ENCODE measurements at regions not wholly inside any gene's neighbourhood (a gene's known extent, or its start where the extent isn't known, plus 50 kb on each side); places are given as distances from the start of the nearest gene placed in this dataset.

DNA sequence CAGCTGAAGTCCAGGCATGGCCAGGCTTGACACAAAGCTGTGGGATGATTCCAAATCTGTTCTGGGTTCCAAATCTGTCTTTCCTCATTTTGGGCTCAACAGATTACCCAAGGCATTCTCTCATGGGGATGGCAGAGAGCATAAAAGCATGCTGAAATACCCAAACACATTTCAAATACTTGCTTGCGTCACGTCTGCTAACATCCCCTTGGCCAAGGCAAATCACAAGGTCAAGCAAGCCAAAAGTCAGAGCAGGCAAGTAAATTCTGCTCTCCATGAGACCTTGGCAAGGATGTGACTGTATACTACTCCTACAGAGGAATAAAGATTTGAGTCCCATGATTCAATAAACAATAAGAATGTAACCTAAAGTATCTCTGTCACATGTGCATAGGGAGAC, 306.7 kb downstream of the EPB41L4A start:
- DNase-seq, result no peak
- in situ Hi-C loops (cut with MboI; ENCODE audit: low pct_ligation_motif_present in 1 of 4, low pct_unique_long_range_greater_than_20kb in 1 of 4, low sequenced_read_pairs in 3 of 4) (no loop called here), intact Hi-C loops (cut with DNase I; ENCODE audit: low total_unique reads) (no loop called here)
- Histone ChIP-seq H3K36me3 (no peaks in the 10 kb centered on the region), H3K9me3 (no peaks in the 10 kb centered on the region), H3K4me1 (no peaks in the 10 kb centered on the region), H3K4me3 (no peak overlapping the region), H3K27me3 (no peaks in the 10 kb centered on the region), H3K27ac (no peak overlapping the region)
- WGBS, 2 donors (ENCODE audit: low coverage in 1 of 2), result 26% methylated on average over 2 of the region's 2 CpGs; no CpG with 5 or more reads in 1 of the 2 donors
- no peak for TF ChIP-seq POLR2AphosphoS5 (IDR thresholded peaks at IDR 0.05)
- TF ChIP-seq, protein P1, sequence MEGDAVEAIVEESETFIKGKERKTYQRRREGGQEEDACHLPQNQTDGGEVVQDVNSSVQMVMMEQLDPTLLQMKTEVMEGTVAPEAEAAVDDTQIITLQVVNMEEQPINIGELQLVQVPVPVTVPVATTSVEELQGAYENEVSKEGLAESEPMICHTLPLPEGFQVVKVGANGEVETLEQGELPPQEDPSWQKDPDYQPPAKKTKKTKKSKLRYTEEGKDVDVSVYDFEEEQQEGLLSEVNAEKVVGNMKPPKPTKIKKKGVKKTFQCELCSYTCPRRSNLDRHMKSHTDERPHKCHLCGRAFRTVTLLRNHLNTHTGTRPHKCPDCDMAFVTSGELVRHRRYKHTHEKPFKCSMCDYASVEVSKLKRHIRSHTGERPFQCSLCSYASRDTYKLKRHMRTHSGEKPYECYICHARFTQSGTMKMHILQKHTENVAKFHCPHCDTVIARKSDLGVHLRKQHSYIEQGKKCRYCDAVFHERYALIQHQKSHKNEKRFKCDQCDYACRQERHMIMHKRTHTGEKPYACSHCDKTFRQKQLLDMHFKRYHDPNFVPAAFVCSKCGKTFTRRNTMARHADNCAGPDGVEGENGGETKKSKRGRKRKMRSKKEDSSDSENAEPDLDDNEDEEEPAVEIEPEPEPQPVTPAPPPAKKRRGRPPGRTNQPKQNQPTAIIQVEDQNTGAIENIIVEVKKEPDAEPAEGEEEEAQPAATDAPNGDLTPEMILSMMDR (IDR thresholded peaks at IDR 0.05), result no peak
- TF ChIP-seq POLR2A (IDR thresholded peaks at IDR 0.05), result no peak
- no peak for TF ChIP-seq EP300 (IDR thresholded peaks at IDR 0.05; ENCODE audit: low read depth)

DNA sequence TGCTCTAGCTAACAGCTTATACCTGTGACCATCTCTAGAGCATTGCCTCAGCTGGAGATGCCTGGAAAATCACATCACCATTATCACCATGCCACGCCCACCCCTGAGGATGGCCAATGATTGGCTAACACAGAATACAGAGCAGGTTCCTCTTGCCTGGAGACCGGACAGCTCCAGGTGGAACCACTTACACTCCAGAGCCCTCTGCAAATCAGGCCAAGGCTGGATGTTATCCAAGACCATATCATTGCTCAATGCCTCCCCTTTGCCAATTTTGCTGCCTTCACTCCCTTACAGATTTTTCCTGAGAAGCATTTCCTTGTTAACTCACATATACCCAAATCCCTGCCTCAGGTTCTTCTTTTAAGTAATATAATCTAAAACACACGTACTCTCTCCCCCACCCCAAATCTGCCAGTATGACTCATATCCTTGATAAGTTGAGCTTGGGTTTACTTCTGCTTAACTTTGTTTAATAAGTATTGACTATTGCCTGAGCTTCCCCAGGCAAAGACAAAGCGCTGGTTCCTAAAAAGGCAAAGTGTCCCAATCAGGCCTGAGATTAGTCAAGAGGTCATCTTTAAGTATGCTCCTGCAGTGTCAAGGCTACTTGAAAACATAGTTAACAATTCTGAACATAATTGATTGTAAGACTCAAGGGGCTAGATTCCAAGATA, 309.6 kb downstream of the EPB41L4A start:
- TF ChIP-seq EP300 (IDR thresholded peaks at IDR 0.05; ENCODE audit: low read depth) (no peak), POLR2AphosphoS5 (IDR thresholded peaks at IDR 0.05) (no peak), POLR2A (IDR thresholded peaks at IDR 0.05) (no peak)
- TF ChIP-seq, protein P1 (IDR thresholded peaks at IDR 0.05), result no peak
- in situ Hi-C loops (cut with MboI; ENCODE audit: low pct_ligation_motif_present in 1 of 4, low pct_unique_long_range_greater_than_20kb in 1 of 4, low sequenced_read_pairs in 3 of 4), result no loop called here
- H3K4me1 ChIP-seq, result no peaks in the 10 kb centered on the region
- intact Hi-C loops (cut with DNase I; ENCODE audit: low total_unique reads), result no loop called here
- no peaks in the 10 kb centered on the region for H3K27me3 ChIP-seq
- DNase-seq, result no peak
- H3K27ac ChIP-seq, result no peak overlapping the region
- WGBS, 2 donors (ENCODE audit: low coverage in 1 of 2), result 48% methylated on average over 4 of the region's 4 CpGs; no CpG with 5 or more reads in 1 of the 2 donors
- no peaks in the 10 kb centered on the region for H3K36me3 ChIP-seq
- no peaks in the 10 kb centered on the region for H3K9me3 ChIP-seq
- H3K4me3 ChIP-seq, result no peak overlapping the region

DNA sequence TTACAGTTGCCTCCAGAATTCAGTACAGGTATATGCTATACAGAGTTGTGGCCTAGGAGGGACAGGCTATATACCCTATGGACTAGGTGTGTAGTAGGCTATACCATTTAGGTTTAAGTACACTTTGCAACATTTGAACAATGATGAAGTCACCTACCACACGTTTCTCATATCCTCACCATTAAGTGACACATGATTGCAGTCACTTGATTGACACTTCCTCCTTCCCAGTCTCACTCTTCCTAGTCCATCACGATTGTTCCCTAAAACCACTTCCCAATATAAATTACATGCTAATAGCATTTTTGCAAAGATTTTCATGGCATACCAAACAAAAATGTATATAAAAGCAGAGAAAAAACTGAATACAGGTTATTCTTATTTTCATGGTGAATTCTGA, 312.2 kb downstream of the EPB41L4A start:
- H3K27me3 ChIP-seq, result no peaks in the 10 kb centered on the region

DNA sequence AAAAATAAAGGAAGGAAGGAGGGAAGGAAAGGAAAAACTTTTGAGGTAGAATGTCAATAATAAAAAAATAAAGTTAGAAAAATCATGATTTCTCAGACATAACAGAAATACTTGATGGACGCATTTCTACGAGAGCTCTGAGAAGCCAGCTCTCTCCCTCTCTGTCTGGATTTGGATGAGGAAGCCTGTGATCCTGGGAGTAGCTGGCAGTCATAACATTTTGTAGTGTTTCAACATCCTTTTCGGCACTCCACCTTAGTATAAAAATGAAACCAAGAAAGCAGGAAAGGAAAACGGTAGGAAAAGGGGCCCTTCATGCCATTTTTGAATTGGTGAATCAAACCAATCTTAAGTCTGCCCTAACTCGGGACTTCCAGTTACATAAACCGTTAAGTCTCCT, 321.3 kb downstream of the EPB41L4A start:
- H3K36me3 ChIP-seq, result no peaks in the 10 kb centered on the region
- no peaks in the 10 kb centered on the region for H3K4me1 ChIP-seq
- in situ Hi-C loops (cut with MboI; ENCODE audit: low pct_ligation_motif_present in 1 of 4, low pct_unique_long_range_greater_than_20kb in 1 of 4, low sequenced_read_pairs in 3 of 4), result no loop called here
- no peak for TF ChIP-seq POLR2AphosphoS5 (IDR thresholded peaks at IDR 0.05)
- no peak for TF ChIP-seq POLR2A (IDR thresholded peaks at IDR 0.05)
- TF ChIP-seq, protein P1 (IDR thresholded peaks at IDR 0.05), result no peak
- TF ChIP-seq EP300 (IDR thresholded peaks at IDR 0.05; ENCODE audit: low read depth), result no peak
- intact Hi-C loops (cut with DNase I; ENCODE audit: low total_unique reads), result loop anchor here (5.0 kb wide), 1 partner anchor 40 kb away; no protein-coding TSS in a partner anchor
- 78 to 82% methylated on average over 5 to 6 of the region's 6 CpGs for WGBS, 2 donors (ENCODE audit: low coverage in 1 of 2)
- no peaks in the 10 kb centered on the region for H3K9me3 ChIP-seq
- no peaks in the 10 kb centered on the region for H3K27me3 ChIP-seq
- H3K27ac ChIP-seq, result no peak overlapping the region
- DNase-seq, result no peak
- no peak overlapping the region for H3K4me3 ChIP-seq

More for the DNA sequence above, 312.2 kb downstream of the EPB41L4A start:
- no peaks in the 10 kb centered on the region for H3K4me1 ChIP-seq
- TF ChIP-seq POLR2A (IDR thresholded peaks at IDR 0.05) (no peak), POLR2AphosphoS5 (IDR thresholded peaks at IDR 0.05) (no peak), EP300 (IDR thresholded peaks at IDR 0.05; ENCODE audit: low read depth) (no peak)
- TF ChIP-seq, protein P1 (IDR thresholded peaks at IDR 0.05), result no peak
- no peak for DNase-seq
- in situ Hi-C loops (cut with MboI; ENCODE audit: low pct_ligation_motif_present in 1 of 4, low pct_unique_long_range_greater_than_20kb in 1 of 4, low sequenced_read_pairs in 3 of 4) (no loop called here), intact Hi-C loops (cut with DNase I; ENCODE audit: low total_unique reads) (no loop called here)
- no peaks in the 10 kb centered on the region for H3K9me3 ChIP-seq
- no peak overlapping the region for H3K27ac ChIP-seq
- no peak overlapping the region for H3K4me3 ChIP-seq
- no peaks in the 10 kb centered on the region for H3K36me3 ChIP-seq
- WGBS, 2 donors (ENCODE audit: low coverage in 1 of 2), result 26 to 45% methylated on average over 2 of the region's 2 CpGs
